ENCODE measurements at regions not wholly inside any gene's neighbourhood (a gene's known extent, or its start where the extent isn't known, plus 50 kb on each side); places are given as distances from the start of the nearest gene placed in this dataset.

DNA sequence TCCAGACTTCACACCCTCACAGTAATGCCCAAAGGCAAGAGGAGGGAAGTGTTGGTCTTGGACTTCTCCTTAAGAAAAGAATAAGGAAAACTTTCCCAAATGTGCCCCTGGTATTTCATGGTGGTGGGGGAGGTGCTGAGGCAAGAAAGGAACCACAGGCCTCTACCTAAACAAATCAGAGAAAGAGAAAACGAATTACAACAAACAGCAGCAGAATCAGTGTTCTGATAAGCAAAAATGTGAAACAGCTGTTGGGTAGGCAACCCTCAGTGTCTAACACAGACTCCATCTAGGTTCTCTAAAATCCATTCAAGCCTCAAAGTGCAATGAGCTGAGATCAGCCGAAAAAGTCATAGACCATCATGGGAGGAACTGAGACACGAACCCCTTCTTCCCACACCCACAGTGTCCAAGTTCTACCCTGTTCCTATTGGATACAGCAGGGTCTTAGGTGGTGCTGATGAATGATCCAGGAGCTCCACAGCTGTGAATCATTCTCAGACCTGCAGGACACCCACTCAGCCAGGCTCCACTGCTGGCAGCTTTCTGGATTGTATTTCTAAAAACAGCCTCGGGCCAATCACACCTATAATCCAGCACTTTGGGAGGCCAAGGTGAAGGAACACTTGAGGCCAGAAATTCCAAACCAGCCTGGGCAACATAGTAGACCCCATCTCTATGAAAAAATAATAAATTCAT is 149.1 kb downstream of the PLPP3 start:
- H2BK12ac ChIP-seq (ENCODE audit: low read depth, low read length) = no peak overlapping the region
- H3K14ac ChIP-seq (ENCODE audit: insufficient read length) = no peak overlapping the region
- H2AK5ac ChIP-seq (ENCODE audit: low read depth, low read length) = no peak overlapping the region
- no peak overlapping the region for H3K56ac ChIP-seq (replicated peaks; ENCODE audit: insufficient read length, low read depth, low read length)
- H3K9ac ChIP-seq (replicated peaks in 1 of 4; ENCODE audit: extremely low read depth in 1 of 4, low read depth in 3 of 4, low read length in 3 of 4) = no peak overlapping the region
- no peaks in the 10 kb centered on the region; a peak in 2 of 7 replicates for H3K27me3 ChIP-seq (replicated peaks in 1 of 4; ENCODE audit: control insufficient read depth in 3 of 4, extremely low read depth in 1 of 4, insufficient read depth in 3 of 4, low read length in 3 of 4)
- H3K18ac ChIP-seq (ENCODE audit: extremely low read depth, low read length) = no peak overlapping the region
- no peak overlapping the region for H4K8ac ChIP-seq (ENCODE audit: extremely low read depth, insufficient read depth, low read length)
- H4K20me1 ChIP-seq (replicated peaks in 1 of 2; ENCODE audit: control insufficient read depth in 1 of 2, insufficient read depth in 2 of 2, low read length in 2 of 2) = no peaks in the 10 kb centered on the region
- POLR2A ChIA-PET (ENCODE audit: partially characterized antibody) = no interaction called here
- H3K4me2 ChIP-seq (ENCODE audit: insufficient read depth in 1 of 2, low read depth in 2 of 2, low read length in 2 of 2) = no peak overlapping the region
- H3K79me1 ChIP-seq (ENCODE audit: low read depth, low read length) = no peaks in the 10 kb centered on the region
- H2BK120ac ChIP-seq (replicated peaks; ENCODE audit: low read depth, low read length) = no peak overlapping the region
- peaks cover 1 to 4% (median 2%) of the 10 kb centered on the region in 4 experiments; a peak in 5 of 7 replicates for H3K4me1 ChIP-seq (replicated peaks in 1 of 4; ENCODE audit: control insufficient read depth in 3 of 4, insufficient read depth in 4 of 4, low read length in 3 of 4)
- no peak overlapping the region for H3K4ac ChIP-seq (replicated peaks; ENCODE audit: insufficient read length, low read depth, low read length)
- H3K36me3 ChIP-seq (ENCODE audit: control insufficient read depth in 2 of 4, insufficient read depth in 4 of 4, low read length in 3 of 4) = no peaks in the 10 kb centered on the region
- no peaks in the 10 kb centered on the region for H3K79me2 ChIP-seq (ENCODE audit: control insufficient read depth in 1 of 2, insufficient read depth in 2 of 2, low read length in 2 of 2)
- no peak overlapping the region for H2AFZ ChIP-seq (ENCODE audit: low read length)
- H2BK20ac ChIP-seq (ENCODE audit: low read length) = no peak overlapping the region
- H4K91ac ChIP-seq (replicated peaks; ENCODE audit: insufficient read length, low read length) = no peak overlapping the region
- no peak overlapping the region for H2BK5ac ChIP-seq (ENCODE audit: low read depth, low read length)
- no peak overlapping the region for H2BK15ac ChIP-seq (ENCODE audit: low read length)
- DNase-seq (ENCODE audit: low read depth in 1 of 2, low spot score in 2 of 2) (no peak), FAIRE-seq (no peak)
- WGBS, 2 experiments (ENCODE audit: extremely low coverage in 1 of 2, insufficient coverage in 1 of 2, insufficient read length in 1 of 2, insufficient replicate concordance in 2 of 2, low coverage in 1 of 2, low lambda C conversion rate in 2 of 2, missing lambda C conversion rate in 1 of 2) = 83% methylated on average over 4 of the region's 4 CpGs; no CpG with 5 or more reads in 1 of the 2 experiments
- no peaks in the 10 kb centered on the region for H3K9me3 ChIP-seq (ENCODE audit: insufficient read depth in 2 of 2, low read depth in 1 of 2, low read length in 1 of 2)
- H4K5ac ChIP-seq (ENCODE audit: insufficient read length, low read depth, low read length) = no peak overlapping the region
- no peak overlapping the region for H3K27ac ChIP-seq (ENCODE audit: low read depth, low read length)
- H3K23ac ChIP-seq (ENCODE audit: insufficient read length) = no peak overlapping the region
- H3K23me2 ChIP-seq (ENCODE audit: low read depth, low read length) = no peaks in the 10 kb centered on the region
- no peak overlapping the region for H3K4me3 ChIP-seq (ENCODE audit: extremely low read depth in 1 of 4, insufficient read depth in 2 of 4, low read depth in 3 of 4, low read length in 4 of 4)
- CTCF ChIA-PET (ENCODE audit: partially characterized antibody) = interaction anchor here (0.7 to 2.1 kb wide), 9 partner anchors 12 to 154 kb away, joined by 3 to 7 read pairs (median 3); no protein-coding TSS in a partner anchor
- no peak for TF ChIP-seq MAX (IDR thresholded peaks at IDR 0.05)
